ENCODE measurements at regions not wholly inside any gene's neighbourhood (a gene's known extent, or its start where the extent isn't known, plus 50 kb on each side); places are given as distances from the start of the nearest gene placed in this dataset.

GRCh38 chr20:58593880-58594638 lies 57.0 kb upstream of the STX16 start:
- no peak for TF ChIP-seq CTCF (IDR thresholded peaks at IDR 0.05; ENCODE audit: low read depth, low read length)
- no peak for TF ChIP-seq EZH2phosphoT487 (IDR thresholded peaks at IDR 0.05; ENCODE audit: low read depth)
